ENCODE measurements at regions not wholly inside any gene's neighbourhood (a gene's known extent, or its start where the extent isn't known, plus 50 kb on each side); places are given as distances from the start of the nearest gene placed in this dataset.

DNA sequence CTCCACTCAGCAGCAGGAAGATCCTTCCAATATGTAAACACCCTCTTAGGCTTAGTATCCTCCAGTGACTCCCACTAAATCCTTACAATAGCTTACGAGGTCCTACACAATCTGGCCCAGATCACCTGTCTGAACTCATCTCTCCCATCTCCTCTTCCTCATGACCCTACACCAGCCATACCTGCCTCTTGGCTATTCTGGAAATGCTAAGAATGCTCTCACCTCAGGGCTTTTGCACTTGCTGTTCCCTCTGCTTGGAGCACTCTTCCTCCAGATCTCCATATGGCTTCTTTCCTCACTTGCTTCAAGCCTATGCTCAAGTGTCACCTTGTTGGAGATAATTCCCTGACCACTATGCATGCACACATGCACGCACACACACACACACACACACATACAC is 50.8 kb upstream of the FRMD4A start:
- Histone ChIP-seq H3K4me3 (no peak overlapping the region), H3K9me3 (replicated peaks in 1 of 3) (no peaks in the 10 kb centered on the region), H3K27me3 (no peaks in the 10 kb centered on the region), H3K27ac (no peak overlapping the region), H3K36me3 (replicated peaks in 1 of 2) (no peaks in the 10 kb centered on the region), H3K4me1 (replicated peaks in 1 of 2) (no peaks in the 10 kb centered on the region)
- no peak for DNase-seq
- 42 to 78% (median 68%) methylated on average over 2 of the region's 2 CpGs for WGBS, 4 donors
- TF ChIP-seq, protein P1, sequence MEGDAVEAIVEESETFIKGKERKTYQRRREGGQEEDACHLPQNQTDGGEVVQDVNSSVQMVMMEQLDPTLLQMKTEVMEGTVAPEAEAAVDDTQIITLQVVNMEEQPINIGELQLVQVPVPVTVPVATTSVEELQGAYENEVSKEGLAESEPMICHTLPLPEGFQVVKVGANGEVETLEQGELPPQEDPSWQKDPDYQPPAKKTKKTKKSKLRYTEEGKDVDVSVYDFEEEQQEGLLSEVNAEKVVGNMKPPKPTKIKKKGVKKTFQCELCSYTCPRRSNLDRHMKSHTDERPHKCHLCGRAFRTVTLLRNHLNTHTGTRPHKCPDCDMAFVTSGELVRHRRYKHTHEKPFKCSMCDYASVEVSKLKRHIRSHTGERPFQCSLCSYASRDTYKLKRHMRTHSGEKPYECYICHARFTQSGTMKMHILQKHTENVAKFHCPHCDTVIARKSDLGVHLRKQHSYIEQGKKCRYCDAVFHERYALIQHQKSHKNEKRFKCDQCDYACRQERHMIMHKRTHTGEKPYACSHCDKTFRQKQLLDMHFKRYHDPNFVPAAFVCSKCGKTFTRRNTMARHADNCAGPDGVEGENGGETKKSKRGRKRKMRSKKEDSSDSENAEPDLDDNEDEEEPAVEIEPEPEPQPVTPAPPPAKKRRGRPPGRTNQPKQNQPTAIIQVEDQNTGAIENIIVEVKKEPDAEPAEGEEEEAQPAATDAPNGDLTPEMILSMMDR (IDR thresholded peaks at IDR 0.05): no peak
- no peak for TF ChIP-seq POLR2A (IDR thresholded peaks at IDR 0.05)
- intact Hi-C loops (cut with DNase I): no loop called here

DNA sequence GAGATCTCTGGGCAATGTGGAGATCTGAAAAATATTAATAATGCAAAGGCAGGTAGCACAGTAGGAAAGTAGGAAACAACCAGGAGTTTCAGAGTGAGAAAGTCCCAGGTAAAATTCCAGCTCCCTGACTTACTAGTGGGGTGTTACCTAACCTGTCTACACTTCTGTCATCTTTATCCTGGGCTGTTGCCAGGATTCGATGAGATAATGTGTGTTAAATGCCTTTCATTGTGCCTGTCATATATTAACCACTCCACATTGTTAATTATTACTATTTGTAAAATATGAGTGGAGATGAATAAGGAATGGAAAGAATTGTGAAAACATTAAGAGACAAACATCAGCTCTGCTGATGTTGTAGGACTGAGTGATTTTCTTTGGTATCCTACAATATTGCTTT is 50.0 kb upstream of the FRMD4A start:
- intact Hi-C loops (cut with DNase I): no loop called here
- Histone ChIP-seq H3K9me3 (replicated peaks in 1 of 3) (no peaks in the 10 kb centered on the region), H3K36me3 (replicated peaks in 1 of 2) (no peaks in the 10 kb centered on the region), H3K4me3 (no peak overlapping the region), H3K27ac (no peak overlapping the region), H3K27me3 (no peaks in the 10 kb centered on the region), H3K4me1 (replicated peaks in 1 of 2) (no peaks in the 10 kb centered on the region)
- no peak for TF ChIP-seq POLR2A (IDR thresholded peaks at IDR 0.05)
- TF ChIP-seq, protein P1 (IDR thresholded peaks at IDR 0.05): no peak
- DNase-seq: no peak
- WGBS, 4 donors: 61 to 75% (median 67%) methylated on average over 1 of the region's 1 CpG

MicroRNA genes in the stretch of these regions (microRNA counts, 767-probe panel; counts per million panel counts)
- 0 counts per million in 2 donors for microRNA hsa-miR-1265

Small RNA genes lying in the stretch of these regions (microRNA-seq; reads per million reads assigned to microRNA genes)
- gene MIR1265 (0 reads per million in 3 donors), gene MIR4293 (0 reads per million in 3 donors)

Small RNA genes lying in the stretch of these regions (small RNA-seq; reads per million reads assigned to genes)
- gene MIR1265: 0 reads per million in 2 donors
- 0 reads per million in 2 donors for gene MIR4293
